C4-2B (cell line): ENCODE measurements at regions not wholly inside any gene's neighbourhood (a gene's known extent, or its start where the extent isn't known, plus 50 kb on each side); places are given as distances from the start of the nearest gene placed in this dataset.

Experiments
- H3K27ac ChIP-seq: fragments of 450-650 bp; 2 replicates; pipeline ENCODE4 v1.5.1; 2017
- CTCF ChIP-seq: fragments of 450-650 bp; conservative IDR thresholded peaks from 2 replicates; pipeline ENCODE4 v1.5.1; 2017; ENCODE audit warnings: mild to moderate bottlenecking
- ZFX ChIP-seq: fragments of 450-650 bp; IDR thresholded peaks from 2 replicates; pipeline ENCODE4 v1.6.1; 2017

- H3K27ac ChIP-seq, result no peak overlapping the region
- TF ChIP-seq ZFX (no peak), CTCF (no peak)
Measured at GRCh38 chr5:42037379-42037932, 112.4 kb downstream of the FBXO4 start.

GRCh38 chr5:42043400-42043799 lies 118.3 kb downstream of the FBXO4 start:
- no peak for TF ChIP-seq ZFX
- TF ChIP-seq CTCF, result no peak
- H3K27ac ChIP-seq, result no peak overlapping the region

- TF ChIP-seq ZFX (no peak), CTCF (peak; percentile 91)
- H3K27ac ChIP-seq, result no peak overlapping the region
Measured at GRCh38 chr5:42057254-42057690, 132.2 kb downstream of the FBXO4 start.

- H3K27ac ChIP-seq, result no peak overlapping the region
- no peak for TF ChIP-seq ZFX
- TF ChIP-seq CTCF, result no peak
Measured at GRCh38 chr5:42059291-42059690, 134.2 kb downstream of the FBXO4 start.

DNA sequence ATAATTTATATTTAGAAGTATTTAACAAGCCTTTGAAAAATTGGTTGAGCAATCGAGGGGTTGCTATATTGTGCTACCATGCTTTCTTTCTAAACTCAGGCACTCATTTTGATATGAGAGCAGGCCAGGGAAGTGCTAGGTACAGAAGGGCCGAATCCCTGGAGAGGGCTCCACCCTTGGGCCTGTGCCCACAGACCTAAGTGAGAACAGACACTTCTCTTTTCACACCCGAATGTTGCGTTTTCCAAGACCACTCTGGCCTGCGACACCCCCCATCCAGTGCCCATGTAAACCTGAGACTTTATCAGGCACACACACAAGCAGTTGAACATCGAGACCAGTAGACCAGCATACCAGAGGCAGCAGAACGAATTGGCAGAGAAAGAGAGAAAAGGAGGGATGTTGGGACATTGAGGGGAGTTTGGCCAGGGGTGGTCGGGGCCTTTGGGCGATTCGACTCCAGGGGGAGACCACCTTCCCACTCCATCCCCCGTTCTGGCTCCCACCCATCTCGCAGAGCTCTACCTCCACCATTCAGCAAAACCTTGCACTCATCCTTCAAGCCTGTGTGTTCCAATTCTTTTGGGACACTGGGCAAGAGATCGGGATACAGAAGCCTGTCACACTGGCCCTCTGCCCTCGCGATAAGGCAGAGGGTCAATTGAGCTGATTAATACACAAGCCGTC lies 134.8 kb downstream of the FBXO4 start:
- H3K27ac ChIP-seq, result no peak overlapping the region
- TF ChIP-seq ZFX (no peak), CTCF (no peak)

DNA sequence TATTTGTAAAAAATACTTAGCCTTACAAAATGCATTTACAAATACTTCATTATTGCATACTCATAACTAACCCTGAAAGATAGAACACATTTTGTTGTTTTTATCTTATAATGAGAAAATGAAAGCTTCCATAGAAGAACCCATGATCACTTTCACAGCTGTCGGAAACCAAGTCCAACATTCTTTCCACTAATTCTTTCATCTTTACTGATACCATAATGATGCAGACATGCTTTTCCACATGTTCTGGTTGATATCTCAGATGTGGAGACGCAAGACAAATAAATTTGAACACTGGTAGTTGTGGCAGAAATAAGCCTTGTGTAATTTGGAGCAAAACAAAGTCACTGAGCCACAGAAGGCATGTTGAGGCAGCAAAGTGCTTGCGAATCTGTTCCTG lies 136.0 kb downstream of the FBXO4 start:
- TF ChIP-seq ZFX, result no peak
- TF ChIP-seq CTCF, result no peak
- H3K27ac ChIP-seq, result no peak overlapping the region

DNA sequence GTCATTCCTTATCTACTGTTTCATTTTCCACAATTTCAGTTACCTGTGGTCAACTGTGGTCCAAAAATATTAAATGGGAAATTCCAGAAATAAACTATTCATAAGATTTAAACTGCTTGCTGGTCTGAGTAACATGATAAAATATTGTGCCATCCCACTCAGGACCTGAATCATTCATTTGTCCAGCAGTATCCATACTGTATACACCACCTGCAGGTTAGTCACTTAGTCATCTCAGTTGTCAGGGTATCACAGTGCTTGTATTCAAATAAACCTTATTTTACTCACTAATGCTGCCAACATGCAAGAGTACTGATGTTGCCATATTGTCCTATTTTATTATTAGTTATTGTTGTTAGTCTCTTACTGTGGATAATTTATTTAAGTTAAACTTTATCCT lies 139.7 kb downstream of the FBXO4 start:
- H3K27ac ChIP-seq, result no peak overlapping the region
- TF ChIP-seq ZFX, result no peak
- no peak for TF ChIP-seq CTCF
